ENCODE measurements at regions not wholly inside any gene's neighbourhood (a gene's known extent, or its start where the extent isn't known, plus 50 kb on each side); places are given as distances from the start of the nearest gene placed in this dataset.

GRCh38 chr6:164087211-164087610 lies 672.7 kb downstream of the QKI start:
- no peak for TF ChIP-seq POLR2AphosphoS5 (IDR thresholded peaks at IDR 0.05; ENCODE audit: insufficient read depth in 1 of 2, low read depth in 1 of 2)
- TF ChIP-seq POLR2A (IDR thresholded peaks at IDR 0.05) = no peak
